ENCODE measurements at regions not wholly inside any gene's neighbourhood (a gene's known extent, or its start where the extent isn't known, plus 50 kb on each side); places are given as distances from the start of the nearest gene placed in this dataset.

GRCh38 chr5:100108883-100109282 lies 426.3 kb upstream of the FAM174A start:
- TF ChIP-seq, protein P1, sequence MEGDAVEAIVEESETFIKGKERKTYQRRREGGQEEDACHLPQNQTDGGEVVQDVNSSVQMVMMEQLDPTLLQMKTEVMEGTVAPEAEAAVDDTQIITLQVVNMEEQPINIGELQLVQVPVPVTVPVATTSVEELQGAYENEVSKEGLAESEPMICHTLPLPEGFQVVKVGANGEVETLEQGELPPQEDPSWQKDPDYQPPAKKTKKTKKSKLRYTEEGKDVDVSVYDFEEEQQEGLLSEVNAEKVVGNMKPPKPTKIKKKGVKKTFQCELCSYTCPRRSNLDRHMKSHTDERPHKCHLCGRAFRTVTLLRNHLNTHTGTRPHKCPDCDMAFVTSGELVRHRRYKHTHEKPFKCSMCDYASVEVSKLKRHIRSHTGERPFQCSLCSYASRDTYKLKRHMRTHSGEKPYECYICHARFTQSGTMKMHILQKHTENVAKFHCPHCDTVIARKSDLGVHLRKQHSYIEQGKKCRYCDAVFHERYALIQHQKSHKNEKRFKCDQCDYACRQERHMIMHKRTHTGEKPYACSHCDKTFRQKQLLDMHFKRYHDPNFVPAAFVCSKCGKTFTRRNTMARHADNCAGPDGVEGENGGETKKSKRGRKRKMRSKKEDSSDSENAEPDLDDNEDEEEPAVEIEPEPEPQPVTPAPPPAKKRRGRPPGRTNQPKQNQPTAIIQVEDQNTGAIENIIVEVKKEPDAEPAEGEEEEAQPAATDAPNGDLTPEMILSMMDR (conservative IDR thresholded peaks at IDR 0.05 in 1 of 2, IDR thresholded peaks at IDR 0.05 in 1 of 2; ENCODE audit: extremely low read depth in 1 of 2, insufficient read depth in 1 of 2, low read depth in 1 of 2, low read length in 2 of 2), result no peak
- TF ChIP-seq EZH2 (IDR thresholded peaks at IDR 0.05; ENCODE audit: borderline replicate concordance, low read length), result no peak

All from mammary epithelial cell (primary cell).